A549 (cell line): ENCODE measurements at regions not wholly inside any gene's neighbourhood (a gene's known extent, or its start where the extent isn't known, plus 50 kb on each side); places are given as distances from the start of the nearest gene placed in this dataset.

ENCODE experiments used
- ATAC-seq, 2 experiments: fragments of 200-7000 bp in 1 of 2; fragments of >200 bp in 1 of 2; cut with Nextera tagmentation in 1 of 2; cut with Tn5 transposase in 1 of 2; 3 replicates each; pipeline versions ENCODE4 v1.8.0 to v1.9.1; 2018 to 2020; ENCODE audit warnings: mild to moderate bottlenecking in 1 of 2, moderate library complexity in 1 of 2
- CTCF ChIA-PET: fragments of 300-600 bp; sonication (Branson Sonifier 250); formaldehyde crosslinking; extraction: SDS; loops from one replicate; lab custom pipeline; 2021; ENCODE audit warnings: antibody characterized with exemption, inconsistent platforms; lab: Yijun Ruan, JAX
- POLR2A ChIA-PET: fragments of 350-600 bp; formaldehyde crosslinking; extraction: SDS; loops from one replicate; lab custom pipeline; 2021; ENCODE audit warnings: antibody characterized with exemption, inconsistent platforms; lab: Yijun Ruan, JAX
- DNase-seq, 2 experiments: peaks; one replicate each; pipeline versions ENCODE4 v3.0.0 to v3.0.0-alpha.2; 2011 to 2016; ENCODE audit warnings: low read depth in 1 of 2, low spot score in 1 of 2
- FAIRE-seq: peaks from 2 replicates; lab custom pipeline; 2011; peaks lifted over from hg19 to GRCh38; lab: Jason Lieb, UNC
- H3K27ac ChIP-seq, 2 experiments: fragments of >200 bp; sonication (Bioruptor Twin); formaldehyde crosslinking; 3 replicates each; pipeline ENCODE4 v1.5.1; 2016 to 2017
- H3K4me1 ChIP-seq: fragments of >200 bp; sonication (Bioruptor Twin); formaldehyde crosslinking; 3 replicates; pipeline ENCODE4 v1.6.1; 2016
- H3K4me2 ChIP-seq: fragments of >200 bp; sonication (Bioruptor Twin); formaldehyde crosslinking; 3 replicates; pipeline ENCODE4 v1.6.1; 2016
- H3K4me3 ChIP-seq: fragments of >200 bp; sonication (Bioruptor Twin); formaldehyde crosslinking; 3 replicates; pipeline ENCODE4 v1.5.1; 2016
- H3K9me3 ChIP-seq: fragments of >200 bp; sonication (Bioruptor Twin); formaldehyde crosslinking; 3 replicates; pipeline ENCODE4 v1.6.1; 2016
- CBX2 ChIP-seq: fragments of 200-600 bp; sonication (generic); IDR thresholded peaks from 2 replicates; pipeline ENCODE4 v1.6.1; 2016; ENCODE audit warnings: low read depth, mild to moderate bottlenecking, borderline replicate concordance
- CBX8 ChIP-seq: fragments of 200-600 bp; sonication (generic); IDR thresholded peaks from 2 replicates; pipeline ENCODE4 v1.6.1; 2016
- CHD2 ChIP-seq: fragments of 150-350 bp; IDR thresholded peaks from 2 replicates; pipeline ENCODE4 v1.6.1; 2014; ENCODE audit warnings: low read length; ENCODE audit not compliant: partially characterized antibody
- CHD4 ChIP-seq: fragments of 200-600 bp; sonication (generic); IDR thresholded peaks from 2 replicates; pipeline ENCODE4 v1.6.1; 2016; ENCODE audit warnings: antibody characterized with exemption, mild to moderate bottlenecking, borderline replicate concordance
- EHF ChIP-seq: fragments of 250-450 bp; sonication (Bioruptor Pico); IDR thresholded peaks from 2 replicates; pipeline ENCODE4 v1.5.0; 2020; ENCODE audit warnings: mild to moderate bottlenecking
- ELK1 ChIP-seq: fragments of 150-350 bp; IDR thresholded peaks from 2 replicates; pipeline ENCODE4 v1.6.1; 2014; ENCODE audit warnings: low read depth, mild to moderate bottlenecking, low read length
- GATA3 ChIP-seq: IDR thresholded peaks from 2 replicates; pipeline ENCODE4 v1.6.1; 2012; ENCODE audit warnings: borderline replicate concordance
- HMGXB4 ChIP-seq: fragments of 250-450 bp; sonication (Bioruptor Pico); IDR thresholded peaks from 2 replicates; pipeline ENCODE4 v1.5.0; 2021; ENCODE audit warnings: mild to moderate bottlenecking, moderate library complexity, borderline replicate concordance
- HOXB13 ChIP-seq: fragments of 250-450 bp; sonication (Bioruptor Pico); IDR thresholded peaks from 2 replicates; pipeline ENCODE4 v1.5.0; 2020; ENCODE audit warnings: low read depth, mild to moderate bottlenecking, moderate library complexity
- JUN ChIP-seq, 2 experiments: fragments of >200 bp; sonication (Bioruptor Twin); formaldehyde crosslinking; IDR thresholded peaks; 2 replicates in 1 of 2; 3 replicates in 1 of 2; pipeline ENCODE4 v1.6.1; 2016 to 2017
- MAFK ChIP-seq: fragments of 450-650 bp; IDR thresholded peaks from 2 replicates; pipeline ENCODE4 v1.6.1; 2014; ENCODE audit not compliant: partially characterized antibody
- MAZ ChIP-seq: fragments of 150-350 bp; IDR thresholded peaks from 2 replicates; pipeline ENCODE4 v1.6.1; 2014; ENCODE audit warnings: antibody characterized with exemption, low read depth, low read length, borderline replicate concordance
- MYC ChIP-seq: IDR thresholded peaks from 2 replicates; pipeline ENCODE4 v1.6.1; 2012; ENCODE audit warnings: mild to moderate bottlenecking, inconsistent platforms, low read length, improper control_type of control experiment, borderline replicate concordance
- NPAS2 ChIP-seq: fragments of 250-450 bp; sonication (Bioruptor Pico); IDR thresholded peaks from 2 replicates; pipeline ENCODE4 v1.8.0; 2022; ENCODE audit warnings: mild to moderate bottlenecking, moderate library complexity, borderline replicate concordance
- NR3C1 ChIP-seq: fragments of >200 bp; sonication (Bioruptor Twin); formaldehyde crosslinking; IDR thresholded peaks from 3 replicates; pipeline ENCODE4 v1.6.1; 2017
- RARB ChIP-seq: fragments of 250-450 bp; sonication (Bioruptor Pico); IDR thresholded peaks from 2 replicates; pipeline ENCODE4 v1.8.0; 2021; ENCODE audit warnings: mild to moderate bottlenecking, moderate library complexity
- RFX5 ChIP-seq: fragments of 450-650 bp; IDR thresholded peaks from 2 replicates; pipeline ENCODE4 v1.7.1; 2014; ENCODE audit warnings: antibody characterized with exemption, mild to moderate bottlenecking, moderate library complexity
- TFCP2L1 ChIP-seq: fragments of 250-450 bp; sonication (Bioruptor Pico); IDR thresholded peaks from 2 replicates; pipeline ENCODE4 v1.5.0; 2021; ENCODE audit warnings: mild to moderate bottlenecking
- TP53 ChIP-seq: fragments of 250-450 bp; sonication (Bioruptor Pico); IDR thresholded peaks from 2 replicates; pipeline ENCODE4 v1.5.0; 2021; ENCODE audit warnings: mild to moderate bottlenecking, moderate library complexity
- USF2 ChIP-seq: fragments of 450-650 bp; IDR thresholded peaks from 2 replicates; pipeline ENCODE4 v1.6.1; 2014; ENCODE audit warnings: antibody characterized with exemption
- WGBS: methylation state at CpG from one replicate; pipeline ENCODE4 v1.1.6; 2017; ENCODE audit errors: missing lambda C conversion rate; 5-methylcytosine and 5-hydroxymethylcytosine counted together
- TF ChIP-seq, protein P1 (sequence below): IDR thresholded peaks from 2 replicates; pipeline ENCODE4 v1.6.1; 2012
- TF ChIP-seq, protein P2 (sequence below): fragments of 250-450 bp; sonication (Bioruptor Pico); IDR thresholded peaks from 2 replicates; pipeline ENCODE4 v1.5.0; 2020; ENCODE audit warnings: low read depth, mild to moderate bottlenecking, moderate library complexity
- TF ChIP-seq, protein P3 (sequence below): fragments of >200 bp; sonication (Bioruptor Twin); formaldehyde crosslinking; IDR thresholded peaks from 3 replicates; pipeline ENCODE4 v1.6.1; 2016
- TF ChIP-seq, protein P4 (sequence below): fragments of >200 bp; sonication (Bioruptor Twin); formaldehyde crosslinking; IDR thresholded peaks from 2 replicates; pipeline ENCODE4 v1.6.1; 2016

- WGBS, result 66% methylated on average over 4 of the region's 4 CpGs
- no peak for FAIRE-seq
- Histone ChIP-seq H3K27ac (no peak overlapping the region), H3K4me2 (no peak overlapping the region), H3K4me3 (no peak overlapping the region), H3K4me1 (no peaks in the 10 kb centered on the region), H3K9me3 (no peaks in the 10 kb centered on the region)
- no peak for DNase-seq
- ATAC-seq, result no peak
- CTCF ChIA-PET, result no interaction called here
- POLR2A ChIA-PET, result no interaction called here
- TF ChIP-seq, protein P1, sequence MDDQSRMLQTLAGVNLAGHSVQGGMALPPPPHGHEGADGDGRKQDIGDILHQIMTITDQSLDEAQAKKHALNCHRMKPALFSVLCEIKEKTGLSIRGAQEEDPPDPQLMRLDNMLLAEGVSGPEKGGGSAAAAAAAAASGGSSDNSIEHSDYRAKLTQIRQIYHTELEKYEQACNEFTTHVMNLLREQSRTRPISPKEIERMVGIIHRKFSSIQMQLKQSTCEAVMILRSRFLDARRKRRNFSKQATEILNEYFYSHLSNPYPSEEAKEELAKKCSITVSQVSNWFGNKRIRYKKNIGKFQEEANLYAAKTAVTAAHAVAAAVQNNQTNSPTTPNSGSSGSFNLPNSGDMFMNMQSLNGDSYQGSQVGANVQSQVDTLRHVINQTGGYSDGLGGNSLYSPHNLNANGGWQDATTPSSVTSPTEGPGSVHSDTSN, result no peak
- no peak for TF ChIP-seq CHD4
- TF ChIP-seq NR3C1, result no peak
- no peak for TF ChIP-seq RFX5
- no peak for TF ChIP-seq JUN (IDR thresholded peaks at IDR 0.05)
- no peak for TF ChIP-seq RARB (CRISPR knock-in tag)
- no peak for TF ChIP-seq EHF (CRISPR knock-in tag)
- TF ChIP-seq CBX2, result no peak
- no peak for TF ChIP-seq TP53 (CRISPR knock-in tag)
- TF ChIP-seq HOXB13 (CRISPR knock-in tag), result no peak
- no peak for TF ChIP-seq CBX8
- no peak for TF ChIP-seq TFCP2L1 (CRISPR knock-in tag)
- no peak for TF ChIP-seq MAZ
- no peak for TF ChIP-seq HMGXB4 (CRISPR knock-in tag)
- TF ChIP-seq MYC, result no peak
- TF ChIP-seq USF2, result no peak
- TF ChIP-seq, protein P2, sequence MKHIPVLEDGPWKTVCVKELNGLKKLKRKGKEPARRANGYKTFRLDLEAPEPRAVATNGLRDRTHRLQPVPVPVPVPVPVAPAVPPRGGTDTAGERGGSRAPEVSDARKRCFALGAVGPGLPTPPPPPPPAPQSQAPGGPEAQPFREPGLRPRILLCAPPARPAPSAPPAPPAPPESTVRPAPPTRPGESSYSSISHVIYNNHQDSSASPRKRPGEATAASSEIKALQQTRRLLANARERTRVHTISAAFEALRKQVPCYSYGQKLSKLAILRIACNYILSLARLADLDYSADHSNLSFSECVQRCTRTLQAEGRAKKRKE (CRISPR knock-in tag), result no peak
- TF ChIP-seq NPAS2, result no peak
These were observed 75.0 kb upstream of the EXOC2 start for GRCh38 chr6:767755-768512.

GRCh38 chr6:766625-767024, 73.7 kb upstream of the EXOC2 start:
- H3K27ac ChIP-seq, result no peak overlapping the region
- H3K4me1 ChIP-seq, result no peaks in the 10 kb centered on the region
- H3K4me2 ChIP-seq, result peak overlapping the region; percentile 48
- no peaks in the 10 kb centered on the region for H3K9me3 ChIP-seq
- DNase-seq (no peak), FAIRE-seq (no peak), ATAC-seq (no peak)
- TF ChIP-seq CHD4 (no peak), ELK1 (no peak), CHD2 (no peak), GATA3 (no peak), MYC (no peak), MAFK (no peak), JUN (IDR thresholded peaks at IDR 0.05) (no peak)
- TF ChIP-seq, protein P3, sequence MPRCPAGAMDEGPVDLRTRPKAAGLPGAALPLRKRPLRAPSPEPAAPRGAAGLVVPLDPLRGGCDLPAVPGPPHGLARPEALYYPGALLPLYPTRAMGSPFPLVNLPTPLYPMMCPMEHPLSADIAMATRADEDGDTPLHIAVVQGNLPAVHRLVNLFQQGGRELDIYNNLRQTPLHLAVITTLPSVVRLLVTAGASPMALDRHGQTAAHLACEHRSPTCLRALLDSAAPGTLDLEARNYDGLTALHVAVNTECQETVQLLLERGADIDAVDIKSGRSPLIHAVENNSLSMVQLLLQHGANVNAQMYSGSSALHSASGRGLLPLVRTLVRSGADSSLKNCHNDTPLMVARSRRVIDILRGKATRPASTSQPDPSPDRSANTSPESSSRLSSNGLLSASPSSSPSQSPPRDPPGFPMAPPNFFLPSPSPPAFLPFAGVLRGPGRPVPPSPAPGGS, result no peak
- TF ChIP-seq, protein P4, sequence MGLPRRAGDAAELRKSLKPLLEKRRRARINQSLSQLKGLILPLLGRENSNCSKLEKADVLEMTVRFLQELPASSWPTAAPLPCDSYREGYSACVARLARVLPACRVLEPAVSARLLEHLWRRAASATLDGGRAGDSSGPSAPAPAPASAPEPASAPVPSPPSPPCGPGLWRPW, result no peak
- ChIA-PET CTCF (no interaction called here), POLR2A (no interaction called here)
- whole genome bisulfite sequencing, result 42% methylated on average over 5 of the region's 5 CpGs
- H3K4me3 ChIP-seq, result no peak overlapping the region
